ENCODE measurements at regions not wholly inside any gene's neighbourhood (a gene's known extent, or its start where the extent isn't known, plus 50 kb on each side); places are given as distances from the start of the nearest gene placed in this dataset.

GRCh38 chr21:25466470-25466869, 140.8 kb downstream of the MRPL39 start:
- no peak for DNase-seq
- Histone ChIP-seq H4K91ac (ENCODE audit: insufficient read depth, low read depth, low read length) (no peak overlapping the region), H3K27ac (ENCODE audit: insufficient read depth, low read length) (no peak overlapping the region), H3K14ac (replicated peaks; ENCODE audit: low read depth, low read length) (no peak overlapping the region), H2BK5ac (ENCODE audit: low read depth, low read length, poor library complexity, severe bottlenecking) (no peak overlapping the region), H2BK120ac (ENCODE audit: low read depth, low read length) (no peak overlapping the region), H3K27me3 (ENCODE audit: control insufficient read depth, insufficient read depth, low read length) (no peaks in the 10 kb centered on the region), H4K20me1 (ENCODE audit: insufficient read depth, low read length) (no peaks in the 10 kb centered on the region), H2AK5ac (ENCODE audit: low read depth, low read length) (no peak overlapping the region), H3K4me1 (ENCODE audit: control insufficient read depth, insufficient read depth, low read length) (no peaks in the 10 kb centered on the region), H3K4me3 (ENCODE audit: insufficient read depth, low read depth, low read length) (no peak overlapping the region), H3K4me2 (ENCODE audit: low read depth, low read length) (no peak overlapping the region), H4K8ac (ENCODE audit: low read depth in 2 of 2, low read length in 2 of 2) (no peak overlapping the region), H3K9me1 (ENCODE audit: insufficient read depth, low read length) (no peaks in the 10 kb centered on the region), H3K36me3 (ENCODE audit: control insufficient read depth, insufficient read depth, low read length) (no peaks in the 10 kb centered on the region), H4K5ac (ENCODE audit: low read depth, low read length) (no peak overlapping the region), H3K9me3 (ENCODE audit: control insufficient read depth, insufficient read depth, low read length) (no peaks in the 10 kb centered on the region), H3K9ac (ENCODE audit: low read depth, low read length) (no peak overlapping the region), H2AFZ (replicated peaks; ENCODE audit: low read length, poor library complexity) (no peak overlapping the region), H2BK15ac (ENCODE audit: low read depth, low read length) (no peak overlapping the region), H3K79me1 (ENCODE audit: low read depth in 1 of 2, low read length in 2 of 2) (no peaks in the 10 kb centered on the region), H3K23ac (ENCODE audit: low read depth, low read length) (no peak overlapping the region), H3K18ac (ENCODE audit: low read depth, low read length) (no peak overlapping the region), H2BK20ac (ENCODE audit: low read depth, low read length) (no peak overlapping the region), H3K56ac (ENCODE audit: extremely low read depth, insufficient read depth, low read length) (no peak overlapping the region), H2AK9ac (replicated peaks; ENCODE audit: low read depth, low read length, poor library complexity) (no peak overlapping the region), H3K4ac (ENCODE audit: low read depth, low read length) (no peak overlapping the region)
- dilution Hi-C loops (cut with HindIII; ENCODE audit: low sequenced_read_pairs, unreplicated experiment) (no loop called here), in situ Hi-C loops (cut with MboI; ENCODE audit: low sequenced_read_pairs) (no loop called here), intact Hi-C loops (cut with micrococcal nuclease) (no loop called here)
- ChIA-PET CTCF (no interaction called here), POLR2A (ENCODE audit: unreplicated experiment) (no interaction called here)
- TF ChIP-seq MAFK (IDR thresholded peaks at IDR 0.05; ENCODE audit: low read depth, low read length) (no peak), NFE2L2 (IDR thresholded peaks at IDR 0.05; ENCODE audit: low read depth, low read length) (no peak), FOS (IDR thresholded peaks at IDR 0.05; ENCODE audit: low read depth, low read length) (no peak), CTCF (conservative IDR thresholded peaks at IDR 0.05; ENCODE audit: low read depth, low read length) (no peak), CHD1 (IDR thresholded peaks at IDR 0.05; ENCODE audit: low read depth, low read length) (no peak), BHLHE40 (IDR thresholded peaks at IDR 0.05; ENCODE audit: low read depth, low read length) (no peak), MAZ (IDR thresholded peaks at IDR 0.05; ENCODE audit: borderline replicate concordance, low read depth, low read length) (no peak), USF2 (IDR thresholded peaks at IDR 0.05; ENCODE audit: low read depth, low read length) (no peak), CEBPB (IDR thresholded peaks at IDR 0.05; ENCODE audit: low read depth, low read length) (no peak), RFX5 (IDR thresholded peaks at IDR 0.05; ENCODE audit: low read depth, low read length) (no peak), POLR2A (IDR thresholded peaks at IDR 0.05; ENCODE audit: low read depth, low read length) (no peak), RAD21 (IDR thresholded peaks at IDR 0.05; ENCODE audit: low read length) (no peak)
- WGBS, 2 experiments (ENCODE audit: extremely low coverage in 2 of 2, insufficient read length in 1 of 2), result no CpG with 5 or more reads among the region's 2 CpGs
- ATAC-seq (ENCODE audit: low read depth), result no peak
- no TSS peak for BruUV-seq (replicated peaks)

Measured in IMR-90 (cell line).